WTC11 (cell line): ENCODE measurements at regions not wholly inside any gene's neighbourhood (a gene's known extent, or its start where the extent isn't known, plus 50 kb on each side); places are given as distances from the start of the nearest gene placed in this dataset.
A peak's percentile ranks its signal among the peaks of the same experiment; 100 is the strongest.

Source experiments
- ATAC-seq: fragments of 200-7000 bp; cut with Tn5 transposase; 2 replicates; pipeline ENCODE4 v1.10.0; 2021; ENCODE audit warnings: mild to moderate bottlenecking, moderate library complexity
- CTCF ChIA-PET: fragments of 300-600 bp; sonication (Branson Sonifier 250); formaldehyde crosslinking; loops from one replicate; lab custom pipeline; 2021; ENCODE audit warnings: antibody characterized with exemption; lab: Charles Lee
- POLR2A ChIA-PET: fragments of 350-600 bp; sonication (Branson Sonifier 250); formaldehyde crosslinking; loops from one replicate; lab custom pipeline; 2021; ENCODE audit warnings: antibody characterized with exemption; lab: Charles Lee
- DNase-seq: peaks from one replicate; pipeline ENCODE4 v3.0.0; 2021; ENCODE audit warnings: low spot score
- H3K27ac Mint-ChIP-seq: 2 replicates; pipeline ENCODE4 v1.8.0; 2021; ENCODE audit warnings: mixed read lengths
- H3K27me3 Mint-ChIP-seq: 2 replicates; pipeline ENCODE4 v1.8.0; 2021; ENCODE audit warnings: low read depth, mild to moderate bottlenecking, moderate library complexity, mixed read lengths
- H3K36me3 Mint-ChIP-seq: 2 replicates; pipeline ENCODE4 v1.8.0; 2021; ENCODE audit warnings: mixed read lengths
- H3K4me1 Mint-ChIP-seq: 2 replicates; pipeline ENCODE4 v1.8.0; 2022; ENCODE audit warnings: mixed read lengths
- H3K4me3 Mint-ChIP-seq: 2 replicates; pipeline ENCODE4 v1.8.0; 2021; ENCODE audit warnings: mild to moderate bottlenecking, moderate library complexity, mixed read lengths
- H3K9me3 Mint-ChIP-seq: 2 replicates; pipeline ENCODE4 v1.8.0; 2021; ENCODE audit warnings: mixed read lengths
- CREM ChIP-seq: sonication (generic); formaldehyde crosslinking; IDR thresholded peaks from 2 replicates; pipeline ENCODE4 v1.8.1; 2022; ENCODE audit warnings: mild to moderate bottlenecking, missing genetic modification reagents, moderate library complexity
- ESRRA ChIP-seq: sonication (generic); formaldehyde crosslinking; IDR thresholded peaks from 2 replicates; pipeline ENCODE4 v1.8.1; 2022; ENCODE audit warnings: mild to moderate bottlenecking, missing genetic modification reagents, borderline replicate concordance
- GTF2I ChIP-seq: fragments of 250-450 bp; sonication (Bioruptor Pico); conservative IDR thresholded peaks from 2 replicates; pipeline ENCODE4 v1.4.0; 2021; ENCODE audit warnings: mild to moderate bottlenecking
- IRF2 ChIP-seq: sonication (generic); formaldehyde crosslinking; IDR thresholded peaks from 2 replicates; pipeline ENCODE4 v1.8.0; 2022; ENCODE audit warnings: low read depth, missing genetic modification reagents, borderline replicate concordance
- JUN ChIP-seq: sonication (generic); formaldehyde crosslinking; IDR thresholded peaks from 2 replicates; pipeline ENCODE4 v1.8.0; 2023; ENCODE audit warnings: mild to moderate bottlenecking, missing genetic modification reagents
- MYBL2 ChIP-seq: sonication (generic); formaldehyde crosslinking; IDR thresholded peaks from 2 replicates; pipeline ENCODE4 v1.8.1; 2023; ENCODE audit warnings: mild to moderate bottlenecking, moderate library complexity, missing genetic modification reagents
- NFE2L1 ChIP-seq: sonication (generic); formaldehyde crosslinking; IDR thresholded peaks from 2 replicates; pipeline ENCODE4 v1.8.1; 2023; ENCODE audit warnings: missing genetic modification reagents
- NR2C2 ChIP-seq: sonication (generic); formaldehyde crosslinking; IDR thresholded peaks from 2 replicates; pipeline ENCODE4 v1.8.0; 2022; ENCODE audit warnings: mild to moderate bottlenecking, missing genetic modification reagents
- OVOL2 ChIP-seq: fragments of 250-450 bp; sonication (Bioruptor Pico); IDR thresholded peaks from 2 replicates; pipeline ENCODE4 v1.9.0; 2021; ENCODE audit warnings: mild to moderate bottlenecking, borderline replicate concordance
- RELA ChIP-seq: sonication (generic); formaldehyde crosslinking; IDR thresholded peaks from 2 replicates; pipeline ENCODE4 v1.8.1; 2022; ENCODE audit warnings: missing genetic modification reagents, mild to moderate bottlenecking, borderline replicate concordance
- SMAD3 ChIP-seq: sonication (generic); formaldehyde crosslinking; IDR thresholded peaks from 2 replicates; pipeline ENCODE4 v1.8.0; 2022; ENCODE audit warnings: missing genetic modification reagents, mild to moderate bottlenecking, borderline replicate concordance
- TEAD1 ChIP-seq: sonication (generic); formaldehyde crosslinking; IDR thresholded peaks from 2 replicates; pipeline ENCODE4 v1.8.0; 2022; ENCODE audit warnings: mild to moderate bottlenecking, missing genetic modification reagents
- ZNF121 ChIP-seq: sonication (generic); formaldehyde crosslinking; IDR thresholded peaks from 2 replicates; pipeline ENCODE4 v1.8.0; 2023; ENCODE audit warnings: missing genetic modification reagents
- ZNF396 ChIP-seq: fragments of 250-450 bp; sonication (Bioruptor Pico); IDR thresholded peaks from 2 replicates; pipeline ENCODE4 v1.8.0; 2021; ENCODE audit warnings: mild to moderate bottlenecking, moderate library complexity, borderline replicate concordance
- ZNF416 ChIP-seq: fragments of 250-450 bp; sonication (Bioruptor Pico); IDR thresholded peaks from 2 replicates; pipeline ENCODE4 v1.9.0; 2021; ENCODE audit warnings: mild to moderate bottlenecking, inconsistent platforms
- ZNF423 ChIP-seq: fragments of 250-450 bp; sonication (Bioruptor Pico); IDR thresholded peaks from 2 replicates; pipeline ENCODE4 v2.1.2; 2022; ENCODE audit warnings: mild to moderate bottlenecking, moderate library complexity
- TF ChIP-seq, protein P1 (sequence below): fragments of 250-450 bp; sonication (Bioruptor Pico); IDR thresholded peaks from 2 replicates; pipeline ENCODE4 v1.9.0; 2021; ENCODE audit warnings: mild to moderate bottlenecking
- TF ChIP-seq, protein P2 (sequence below): sonication (generic); formaldehyde crosslinking; IDR thresholded peaks from 2 replicates; pipeline ENCODE4 v1.8.0; 2022; ENCODE audit warnings: mild to moderate bottlenecking, missing genetic modification reagents
- TF ChIP-seq, protein P3 (sequence below): sonication (generic); formaldehyde crosslinking; IDR thresholded peaks from 2 replicates; pipeline ENCODE4 v1.8.1; 2023; ENCODE audit warnings: mild to moderate bottlenecking, missing genetic modification reagents
- TF ChIP-seq, protein P4 (sequence below): sonication (generic); formaldehyde crosslinking; IDR thresholded peaks from 2 replicates; pipeline ENCODE4 v1.8.1; 2022; ENCODE audit warnings: missing genetic modification reagents, borderline replicate concordance
- TF ChIP-seq, protein P5 (sequence below): sonication (generic); formaldehyde crosslinking; IDR thresholded peaks from 2 replicates; pipeline ENCODE4 v1.8.0; 2023; ENCODE audit warnings: missing genetic modification reagents

DNA sequence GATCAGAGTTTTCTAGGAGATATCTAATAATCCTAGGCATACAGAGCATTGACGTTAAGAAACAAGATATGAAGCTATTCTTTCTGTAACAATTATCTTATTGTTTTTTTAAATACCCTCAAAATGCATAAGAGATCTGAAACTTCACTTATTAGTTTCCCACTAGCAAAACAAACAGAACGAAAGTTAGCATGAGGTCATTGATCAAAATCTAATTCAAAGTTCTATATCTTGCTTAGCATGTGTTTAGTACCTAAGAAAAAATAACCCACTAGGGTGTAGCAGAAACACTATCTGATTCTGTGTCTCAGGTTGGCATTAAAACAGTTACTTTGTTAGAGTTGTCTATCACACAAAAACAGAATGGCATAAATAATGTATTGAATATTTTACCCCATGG, 1288.4 kb downstream of the EPHA7 start:
- Mint-ChIP-seq H3K4me1 (peaks cover 9% of the 10 kb centered on the region), H3K36me3 (no peaks in the 10 kb centered on the region)
- POLR2A ChIA-PET: no interaction called here
- TF ChIP-seq ZNF416 (CRISPR knock-in tag): no peak
- TF ChIP-seq, all 79 proteins: peak for 0
- ATAC-seq: no peak
- CTCF ChIA-PET: no interaction called here
- no peaks in the 10 kb centered on the region for H3K9me3 Mint-ChIP-seq
- no peak overlapping the region for H3K27ac Mint-ChIP-seq
- H3K4me3 Mint-ChIP-seq: no peak overlapping the region
- peaks cover 4% of the 10 kb centered on the region; the same call in 1 of the 2 replicates for H3K27me3 Mint-ChIP-seq
- DNase-seq: no peak

DNA sequence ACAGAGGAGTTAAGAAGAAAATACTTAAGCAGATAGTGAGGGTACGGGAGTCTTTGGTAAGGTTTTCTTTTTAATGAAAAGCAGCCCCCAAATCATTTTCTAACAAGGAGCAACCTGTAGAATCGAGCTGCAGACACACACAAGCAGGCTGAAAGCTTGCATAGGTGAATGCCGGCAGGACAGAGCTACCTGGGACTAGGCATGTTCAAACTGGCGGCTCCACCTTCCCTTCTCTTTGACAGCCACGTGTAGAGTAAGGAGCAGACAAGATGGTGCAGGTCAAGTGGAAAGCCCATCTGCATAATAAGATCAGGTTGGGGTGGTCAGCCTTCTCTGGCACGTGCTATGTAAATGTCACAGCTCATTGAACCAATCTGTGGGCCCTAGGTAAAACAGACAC, 1292.4 kb downstream of the EPHA7 start:
- POLR2A ChIA-PET: no interaction called here
- DNase-seq (no peak), ATAC-seq (no peak)
- TF ChIP-seq, protein P1, sequence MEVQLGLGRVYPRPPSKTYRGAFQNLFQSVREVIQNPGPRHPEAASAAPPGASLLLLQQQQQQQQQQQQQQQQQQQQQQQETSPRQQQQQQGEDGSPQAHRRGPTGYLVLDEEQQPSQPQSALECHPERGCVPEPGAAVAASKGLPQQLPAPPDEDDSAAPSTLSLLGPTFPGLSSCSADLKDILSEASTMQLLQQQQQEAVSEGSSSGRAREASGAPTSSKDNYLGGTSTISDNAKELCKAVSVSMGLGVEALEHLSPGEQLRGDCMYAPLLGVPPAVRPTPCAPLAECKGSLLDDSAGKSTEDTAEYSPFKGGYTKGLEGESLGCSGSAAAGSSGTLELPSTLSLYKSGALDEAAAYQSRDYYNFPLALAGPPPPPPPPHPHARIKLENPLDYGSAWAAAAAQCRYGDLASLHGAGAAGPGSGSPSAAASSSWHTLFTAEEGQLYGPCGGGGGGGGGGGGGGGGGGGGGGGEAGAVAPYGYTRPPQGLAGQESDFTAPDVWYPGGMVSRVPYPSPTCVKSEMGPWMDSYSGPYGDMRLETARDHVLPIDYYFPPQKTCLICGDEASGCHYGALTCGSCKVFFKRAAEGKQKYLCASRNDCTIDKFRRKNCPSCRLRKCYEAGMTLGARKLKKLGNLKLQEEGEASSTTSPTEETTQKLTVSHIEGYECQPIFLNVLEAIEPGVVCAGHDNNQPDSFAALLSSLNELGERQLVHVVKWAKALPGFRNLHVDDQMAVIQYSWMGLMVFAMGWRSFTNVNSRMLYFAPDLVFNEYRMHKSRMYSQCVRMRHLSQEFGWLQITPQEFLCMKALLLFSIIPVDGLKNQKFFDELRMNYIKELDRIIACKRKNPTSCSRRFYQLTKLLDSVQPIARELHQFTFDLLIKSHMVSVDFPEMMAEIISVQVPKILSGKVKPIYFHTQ (CRISPR knock-in tag): no peak
- TF ChIP-seq, protein P2, sequence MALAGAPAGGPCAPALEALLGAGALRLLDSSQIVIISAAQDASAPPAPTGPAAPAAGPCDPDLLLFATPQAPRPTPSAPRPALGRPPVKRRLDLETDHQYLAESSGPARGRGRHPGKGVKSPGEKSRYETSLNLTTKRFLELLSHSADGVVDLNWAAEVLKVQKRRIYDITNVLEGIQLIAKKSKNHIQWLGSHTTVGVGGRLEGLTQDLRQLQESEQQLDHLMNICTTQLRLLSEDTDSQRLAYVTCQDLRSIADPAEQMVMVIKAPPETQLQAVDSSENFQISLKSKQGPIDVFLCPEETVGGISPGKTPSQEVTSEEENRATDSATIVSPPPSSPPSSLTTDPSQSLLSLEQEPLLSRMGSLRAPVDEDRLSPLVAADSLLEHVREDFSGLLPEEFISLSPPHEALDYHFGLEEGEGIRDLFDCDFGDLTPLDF: no peak
- TF ChIP-seq SMAD3 (CRISPR knock-in tag) (no peak), RELA (no peak), OVOL2 (CRISPR knock-in tag) (no peak)
- TF ChIP-seq, protein P3, sequence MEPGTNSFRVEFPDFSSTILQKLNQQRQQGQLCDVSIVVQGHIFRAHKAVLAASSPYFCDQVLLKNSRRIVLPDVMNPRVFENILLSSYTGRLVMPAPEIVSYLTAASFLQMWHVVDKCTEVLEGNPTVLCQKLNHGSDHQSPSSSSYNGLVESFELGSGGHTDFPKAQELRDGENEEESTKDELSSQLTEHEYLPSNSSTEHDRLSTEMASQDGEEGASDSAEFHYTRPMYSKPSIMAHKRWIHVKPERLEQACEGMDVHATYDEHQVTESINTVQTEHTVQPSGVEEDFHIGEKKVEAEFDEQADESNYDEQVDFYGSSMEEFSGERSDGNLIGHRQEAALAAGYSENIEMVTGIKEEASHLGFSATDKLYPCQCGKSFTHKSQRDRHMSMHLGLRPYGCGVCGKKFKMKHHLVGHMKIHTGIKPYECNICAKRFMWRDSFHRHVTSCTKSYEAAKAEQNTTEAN: no peak
- Mint-ChIP-seq H3K36me3 (no peaks in the 10 kb centered on the region), H3K9me3 (no peaks in the 10 kb centered on the region), H3K4me3 (no peak overlapping the region), H3K27me3 (peaks cover 4% of the 10 kb centered on the region; the same call in 1 of the 2 replicates), H3K4me1 (peaks cover 31% of the 10 kb centered on the region), H3K27ac (no peak overlapping the region)
- CTCF ChIA-PET: no interaction called here

DNA sequence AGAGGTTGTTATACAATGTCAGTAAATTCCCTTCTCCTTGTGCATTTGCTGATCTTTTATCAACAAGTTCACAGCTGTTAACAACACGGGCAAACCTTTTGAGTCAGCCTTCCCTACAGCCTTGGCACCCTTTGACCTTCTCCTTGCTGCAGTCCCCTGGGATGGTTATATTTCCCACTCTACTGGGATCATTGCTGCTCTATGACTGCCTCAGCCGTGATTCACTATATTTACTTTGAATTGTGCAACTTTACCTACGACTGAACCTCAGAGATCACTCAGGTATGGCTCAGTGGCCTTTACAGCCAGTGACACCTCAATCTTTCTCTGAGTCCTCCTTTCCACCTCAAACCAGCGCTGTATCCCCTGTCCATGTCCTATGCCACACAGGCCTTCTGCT, 1293.3 kb downstream of the EPHA7 start:
- no peak overlapping the region for H3K4me3 Mint-ChIP-seq
- H3K9me3 Mint-ChIP-seq: no peaks in the 10 kb centered on the region
- H3K4me1 Mint-ChIP-seq: peaks cover 31% of the 10 kb centered on the region
- ChIA-PET POLR2A (no interaction called here), CTCF (no interaction called here)
- DNase-seq: no peak
- no peaks in the 10 kb centered on the region for H3K36me3 Mint-ChIP-seq
- peak; percentile 12; the same call in 1 of the 2 replicates for ATAC-seq
- H3K27me3 Mint-ChIP-seq: peaks cover 4% of the 10 kb centered on the region; the same call in 1 of the 2 replicates
- H3K27ac Mint-ChIP-seq: peak overlapping the region; percentile 11
- TF ChIP-seq CREM (CRISPR knock-in tag) (no peak), TEAD1 (no peak), ZNF121 (CRISPR knock-in tag) (no peak), GTF2I (no peak), ZNF423 (no peak), MYBL2 (CRISPR knock-in tag) (no peak)
- TF ChIP-seq, protein P4, sequence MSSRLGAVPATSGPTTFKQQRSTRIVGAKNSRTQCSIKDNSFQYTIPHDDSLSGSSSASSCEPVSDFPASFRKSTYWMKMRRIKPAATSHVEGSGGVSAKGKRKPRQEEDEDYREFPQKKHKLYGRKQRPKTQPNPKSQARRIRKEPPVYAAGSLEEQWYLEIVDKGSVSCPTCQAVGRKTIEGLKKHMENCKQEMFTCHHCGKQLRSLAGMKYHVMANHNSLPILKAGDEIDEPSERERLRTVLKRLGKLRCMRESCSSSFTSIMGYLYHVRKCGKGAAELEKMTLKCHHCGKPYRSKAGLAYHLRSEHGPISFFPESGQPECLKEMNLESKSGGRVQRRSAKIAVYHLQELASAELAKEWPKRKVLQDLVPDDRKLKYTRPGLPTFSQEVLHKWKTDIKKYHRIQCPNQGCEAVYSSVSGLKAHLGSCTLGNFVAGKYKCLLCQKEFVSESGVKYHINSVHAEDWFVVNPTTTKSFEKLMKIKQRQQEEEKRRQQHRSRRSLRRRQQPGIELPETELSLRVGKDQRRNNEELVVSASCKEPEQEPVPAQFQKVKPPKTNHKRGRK: no peak

DNA sequence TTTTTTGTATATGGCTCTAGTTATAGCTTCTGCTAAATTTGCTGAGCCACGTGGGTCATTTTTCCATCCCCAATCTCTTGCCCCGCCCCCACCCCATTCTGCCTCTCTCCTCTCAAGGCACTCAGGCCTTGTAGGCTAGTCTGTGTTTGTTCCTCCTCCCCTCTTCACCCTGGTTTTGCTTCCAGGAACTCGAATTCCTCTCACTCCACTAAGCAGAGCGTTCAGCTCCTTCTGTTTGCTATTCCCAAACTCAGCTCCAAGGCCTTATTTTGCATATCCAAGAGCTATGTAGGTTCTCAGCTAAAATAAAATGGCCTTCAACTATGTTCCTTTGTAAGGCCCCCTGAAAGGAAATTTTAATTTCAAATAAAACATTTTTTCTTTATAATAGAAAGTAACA, 1293.7 kb downstream of the EPHA7 start:
- Mint-ChIP-seq H3K27me3 (peaks cover 4% of the 10 kb centered on the region; the same call in 1 of the 2 replicates), H3K36me3 (no peaks in the 10 kb centered on the region), H3K4me3 (no peak overlapping the region), H3K27ac (no peak overlapping the region), H3K9me3 (no peaks in the 10 kb centered on the region), H3K4me1 (peaks cover 31% of the 10 kb centered on the region)
- POLR2A ChIA-PET: no interaction called here
- CTCF ChIA-PET: no interaction called here
- ATAC-seq (peak; percentile 92), DNase-seq (no peak)
- TF ChIP-seq ZNF396 (CRISPR knock-in tag) (no peak), IRF2 (CRISPR knock-in tag) (no peak), JUN (no peak), NR2C2 (CRISPR knock-in tag) (no peak), NFE2L1 (CRISPR knock-in tag) (no peak), ESRRA (CRISPR knock-in tag) (no peak)
- TF ChIP-seq, protein P5, sequence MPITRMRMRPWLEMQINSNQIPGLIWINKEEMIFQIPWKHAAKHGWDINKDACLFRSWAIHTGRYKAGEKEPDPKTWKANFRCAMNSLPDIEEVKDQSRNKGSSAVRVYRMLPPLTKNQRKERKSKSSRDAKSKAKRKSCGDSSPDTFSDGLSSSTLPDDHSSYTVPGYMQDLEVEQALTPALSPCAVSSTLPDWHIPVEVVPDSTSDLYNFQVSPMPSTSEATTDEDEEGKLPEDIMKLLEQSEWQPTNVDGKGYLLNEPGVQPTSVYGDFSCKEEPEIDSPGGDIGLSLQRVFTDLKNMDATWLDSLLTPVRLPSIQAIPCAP (CRISPR knock-in tag): no peak
